Activated CD8-positive, alpha-beta memory T cell treated with anti-CD3 and anti-CD28 coated beads for 24 hours (primary cell): ENCODE measurements at regions not wholly inside any gene's neighbourhood (a gene's known extent, or its start where the extent isn't known, plus 50 kb on each side); places are given as distances from the start of the nearest gene placed in this dataset.

ENCODE experiments used
- DNase-seq: peaks from one replicate; pipeline ENCODE4 v3.0.0-alpha.2; 2020

DNA sequence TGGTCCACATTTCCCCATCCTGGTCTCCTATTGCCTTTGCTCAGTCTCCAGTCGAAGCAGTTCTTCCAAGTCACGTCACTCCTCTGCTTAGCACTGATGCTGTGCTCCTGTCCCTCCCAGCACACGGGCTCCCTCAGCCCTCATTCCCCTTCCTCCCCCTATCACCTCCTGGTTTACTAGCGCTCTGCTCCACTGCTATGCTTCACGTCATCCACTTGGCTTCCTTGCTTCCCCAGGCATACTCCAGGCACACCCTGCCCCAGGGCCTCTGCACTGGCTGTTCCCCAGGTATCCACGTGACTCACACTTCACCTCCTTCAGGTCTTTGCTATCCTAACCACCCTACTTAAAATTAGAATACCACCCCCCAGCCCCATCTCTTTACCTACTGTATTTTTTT is 269.3 kb downstream of the GLI2 start:
- no peak for DNase-seq

DNA sequence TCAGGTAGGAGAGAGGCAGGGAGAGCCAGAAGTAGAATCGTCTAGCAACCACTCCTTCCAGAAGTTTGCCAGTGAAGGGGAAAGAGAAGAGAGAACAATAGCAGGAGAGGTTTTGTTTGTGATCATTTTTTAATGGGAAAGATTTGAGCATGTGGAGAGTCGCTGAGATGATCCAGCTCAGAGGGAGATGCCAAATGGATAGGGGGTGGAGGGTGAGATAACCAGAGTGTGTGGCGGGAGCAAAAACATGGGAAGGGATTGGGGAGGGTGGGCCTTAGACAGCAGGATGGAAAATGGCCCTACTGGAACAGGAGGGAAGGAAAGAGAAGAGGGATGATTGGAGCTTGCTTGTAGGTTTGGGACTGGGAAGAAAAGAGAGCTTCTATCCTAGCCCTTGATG is 269.8 kb downstream of the GLI2 start:
- no peak for DNase-seq

DNA sequence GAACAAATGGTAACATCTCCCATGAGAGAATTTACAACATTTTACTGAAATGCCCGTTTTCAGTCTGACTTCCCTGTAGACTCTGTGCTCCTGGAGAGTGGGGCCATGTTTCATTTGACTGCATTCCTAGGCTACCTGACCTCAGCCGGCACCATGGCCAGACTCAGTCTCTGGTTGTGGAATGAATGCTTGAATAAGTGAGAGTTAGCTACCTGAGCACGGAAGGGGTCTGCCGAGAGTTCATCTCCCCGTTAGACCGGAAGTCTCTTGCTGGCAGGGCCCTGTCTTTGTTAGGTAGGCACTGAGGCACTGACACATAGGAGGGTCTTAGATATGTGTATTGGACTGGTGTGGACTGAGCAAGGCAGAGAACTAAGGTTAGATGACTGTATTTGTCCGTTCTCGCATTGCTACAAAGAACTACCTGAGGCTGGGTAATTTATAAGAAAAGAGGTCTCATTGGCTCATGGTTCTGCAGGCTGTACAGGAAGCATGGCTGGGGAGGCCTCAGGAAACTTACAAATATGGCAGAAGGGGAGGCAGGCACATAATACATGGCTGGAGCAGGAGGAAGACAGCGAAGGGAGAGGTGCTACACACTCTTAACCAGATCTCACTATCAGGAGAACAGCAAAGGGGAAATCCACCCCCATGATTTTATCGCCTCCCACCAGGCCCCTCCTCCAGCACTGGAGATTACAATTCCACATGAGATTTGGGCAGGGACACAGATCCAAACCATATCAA is 271.2 kb downstream of the GLI2 start:
- DNase-seq: no peak

DNA sequence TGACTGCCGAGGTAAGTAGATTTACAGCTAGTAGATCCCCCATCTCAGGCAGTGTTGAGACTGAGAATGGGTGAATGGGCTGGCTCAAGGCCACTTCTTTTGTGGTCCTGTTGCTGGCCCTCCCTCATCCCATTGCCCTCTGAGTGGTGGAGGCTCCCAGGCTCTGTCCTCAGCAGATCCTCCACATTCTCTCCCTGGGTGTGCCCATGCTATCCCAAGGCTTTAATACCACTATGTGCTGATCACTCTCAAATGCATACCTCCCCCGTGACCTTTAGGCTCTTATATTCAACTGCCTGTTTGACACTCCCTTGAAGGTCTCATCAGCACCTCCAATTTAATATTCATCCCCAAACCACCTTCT is 271.8 kb downstream of the GLI2 start:
- DNase-seq: no peak

DNA sequence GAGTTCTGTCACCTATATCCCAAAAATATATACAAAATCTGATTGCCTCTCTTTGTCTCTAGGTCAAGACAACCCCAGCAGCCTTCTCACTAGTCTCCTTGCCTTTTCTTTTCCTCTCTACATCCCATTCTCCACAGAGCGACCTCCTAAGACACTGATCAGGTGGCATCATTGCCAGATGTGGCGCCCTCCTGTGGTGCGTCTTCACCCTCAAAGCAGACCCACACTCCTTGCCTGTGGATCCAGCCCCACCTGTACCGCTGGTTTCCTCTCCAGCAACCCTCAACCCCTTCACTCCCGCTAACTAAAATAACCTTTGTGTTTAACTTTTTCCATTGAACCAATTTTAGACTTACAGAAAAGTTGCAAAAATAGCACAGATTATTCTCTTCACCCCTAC is 273.3 kb downstream of the GLI2 start:
- no peak for DNase-seq

DNA sequence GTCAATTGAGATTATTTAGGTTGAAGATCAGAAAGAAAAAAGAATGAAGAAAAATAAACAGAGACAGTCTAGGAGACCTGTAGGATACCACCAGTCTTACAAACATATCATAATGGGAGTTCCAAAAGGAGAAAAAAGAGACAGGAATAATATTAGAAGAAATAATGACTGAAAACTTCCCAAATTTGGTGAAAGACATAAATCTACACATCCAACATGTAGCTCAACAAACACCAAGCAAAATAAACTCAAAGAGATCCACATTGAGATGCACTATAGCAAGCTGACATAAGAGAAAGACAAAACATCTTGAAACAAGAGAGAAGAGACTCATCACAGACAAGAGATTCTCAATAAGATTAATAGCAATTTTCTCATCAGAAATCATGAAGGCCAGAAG is 274.0 kb downstream of the TFCP2L1 start:
- no peak for DNase-seq

DNA sequence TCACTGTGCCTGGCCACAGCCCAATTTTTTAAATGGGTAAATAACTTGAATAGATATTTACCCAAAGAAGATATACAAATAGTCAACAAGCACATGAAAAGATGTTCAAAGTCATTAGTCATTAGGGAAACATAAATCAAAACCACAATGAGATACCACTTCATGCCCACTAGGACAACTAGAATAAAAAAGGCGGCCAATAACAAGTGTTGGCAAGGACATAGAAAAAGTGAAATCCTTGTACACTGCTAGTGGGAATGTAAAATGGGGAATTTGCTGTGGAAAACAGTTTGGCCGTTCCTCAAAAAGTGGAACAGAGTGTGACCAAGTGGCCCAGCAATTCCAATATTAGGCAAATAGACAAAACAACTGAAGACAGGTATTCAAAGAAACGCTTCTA is 270.1 kb downstream of the TFCP2L1 start:
- no peak for DNase-seq

DNA sequence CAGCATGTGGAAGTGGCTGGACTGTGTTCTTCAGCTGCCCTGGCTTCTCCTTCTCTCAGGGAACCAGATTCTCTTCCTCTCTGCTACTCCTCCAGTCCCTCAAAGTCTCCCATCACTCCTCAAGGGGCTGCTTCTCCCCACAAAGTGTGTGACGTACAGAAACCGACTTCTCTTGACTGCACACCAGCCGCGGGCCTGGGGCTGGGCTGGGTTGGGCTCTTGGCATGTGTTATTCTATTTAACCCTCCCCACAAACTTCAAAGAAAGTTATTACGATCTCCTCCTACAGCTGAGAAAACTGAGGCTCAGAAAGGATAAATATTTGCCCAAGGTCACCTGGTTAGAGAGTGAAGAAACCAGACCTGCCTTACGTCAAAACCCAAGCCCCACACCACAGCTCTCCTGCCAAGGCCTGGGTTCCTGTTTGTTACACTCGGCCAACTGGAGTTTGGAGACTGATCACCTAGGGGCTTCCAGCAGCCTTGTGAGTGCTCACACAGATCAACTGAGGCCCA is 269.0 kb downstream of the TFCP2L1 start:
- no peak for DNase-seq

DNA sequence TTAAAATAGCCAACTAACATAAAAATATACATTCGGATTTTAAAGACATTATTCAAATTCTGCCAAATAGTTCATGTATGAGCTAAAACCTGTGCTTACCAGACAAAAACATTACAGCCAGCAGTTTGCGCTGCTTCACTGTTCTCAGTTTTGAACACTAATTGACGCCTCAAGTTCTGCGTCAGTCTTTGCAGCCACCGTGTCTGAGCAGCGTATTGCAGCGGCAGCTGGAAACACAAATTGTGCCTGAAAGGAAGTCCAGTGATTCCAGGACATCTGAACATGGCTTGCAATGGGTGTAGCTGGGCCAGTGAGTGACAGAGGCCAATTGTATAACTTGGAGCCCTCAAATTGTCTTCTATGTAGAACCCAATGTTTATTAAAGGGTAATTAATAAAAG is 267.6 kb downstream of the TFCP2L1 start:
- DNase-seq: no peak

DNA sequence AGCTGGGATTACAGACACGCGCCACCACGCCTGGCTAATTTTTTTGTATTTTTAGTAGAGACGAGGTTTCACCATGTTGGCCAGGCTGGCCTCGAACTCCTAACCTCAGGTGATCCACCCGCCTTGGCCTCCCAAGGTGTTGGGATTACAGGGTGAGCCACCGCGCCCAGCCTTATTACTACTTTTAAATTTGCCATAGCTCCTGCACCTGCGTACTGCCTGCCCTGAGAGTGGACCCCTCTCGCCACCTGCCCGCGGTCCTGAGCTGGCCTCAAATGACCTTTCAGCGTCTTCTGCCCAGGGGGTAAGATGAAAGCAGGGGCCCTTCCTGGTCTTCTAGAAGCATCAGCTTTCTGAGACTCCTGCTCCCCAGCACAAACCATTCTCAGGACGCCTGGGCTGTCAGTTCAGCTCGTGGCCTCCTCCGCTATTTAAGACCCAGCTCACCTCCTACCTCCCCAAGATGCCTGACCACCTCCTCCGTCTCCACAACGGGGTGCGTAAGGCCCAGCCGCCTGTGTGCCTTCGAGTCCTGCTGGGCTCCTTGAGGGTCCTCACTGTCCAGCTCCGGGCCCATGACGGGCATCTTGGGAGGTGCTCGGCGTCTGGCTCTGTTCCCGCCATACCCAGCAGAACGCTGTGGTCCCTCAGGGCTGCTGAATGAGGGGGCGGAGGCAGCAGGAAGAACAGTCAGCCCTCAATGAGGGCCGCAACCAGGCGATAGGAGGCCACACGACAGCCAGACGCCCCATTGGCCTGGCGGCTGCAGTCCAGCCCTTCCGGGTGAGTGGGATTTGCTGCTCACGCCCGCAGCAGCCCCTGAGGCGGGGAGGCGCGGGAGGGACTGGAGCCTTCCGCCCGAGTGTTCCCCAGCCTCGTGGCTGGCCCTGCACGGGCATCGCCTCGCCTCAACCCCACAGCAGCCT is 266.6 kb downstream of the TFCP2L1 start:
- no peak for DNase-seq

DNA sequence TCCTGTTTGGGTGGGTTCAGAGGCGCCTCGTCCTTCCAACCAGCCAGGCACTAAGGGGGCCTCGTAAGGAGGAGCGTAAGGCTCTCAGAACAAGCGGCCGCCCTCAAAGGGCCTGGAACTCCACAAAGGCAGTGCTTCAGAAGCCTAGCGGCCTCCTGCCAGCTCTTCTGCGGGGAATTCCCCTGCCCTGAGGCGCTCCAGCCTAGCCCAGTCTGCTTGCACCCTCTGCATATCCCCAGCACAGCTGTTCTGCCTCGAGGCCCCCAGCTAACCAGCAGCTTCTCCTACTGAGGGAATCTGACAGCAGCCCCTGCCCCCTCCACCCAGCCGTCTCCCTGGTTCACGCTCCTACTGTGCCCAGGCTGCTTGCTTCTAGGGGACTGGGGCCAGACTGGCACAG is 265.9 kb downstream of the TFCP2L1 start:
- DNase-seq: no peak

DNA sequence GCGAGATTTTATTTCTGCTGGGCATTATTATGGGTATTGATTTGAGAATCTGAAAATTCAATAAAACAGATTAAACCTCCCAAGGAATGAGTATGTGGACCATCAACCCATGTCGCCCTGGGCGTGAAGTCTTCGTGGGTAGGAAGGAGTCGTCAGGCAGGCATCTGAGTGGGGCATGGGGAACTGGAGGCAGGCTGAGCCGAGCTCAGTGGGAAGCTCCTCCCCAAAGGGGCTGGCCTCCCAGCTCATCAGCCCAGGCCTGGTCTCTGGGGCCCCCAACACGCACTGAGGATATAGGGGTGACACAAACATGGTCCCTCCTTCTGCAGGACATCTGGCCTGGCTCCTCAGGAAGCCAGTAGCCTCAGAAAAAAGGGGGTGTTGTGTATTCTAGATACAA is 265.2 kb downstream of the TFCP2L1 start:
- DNase-seq: no peak

DNA sequence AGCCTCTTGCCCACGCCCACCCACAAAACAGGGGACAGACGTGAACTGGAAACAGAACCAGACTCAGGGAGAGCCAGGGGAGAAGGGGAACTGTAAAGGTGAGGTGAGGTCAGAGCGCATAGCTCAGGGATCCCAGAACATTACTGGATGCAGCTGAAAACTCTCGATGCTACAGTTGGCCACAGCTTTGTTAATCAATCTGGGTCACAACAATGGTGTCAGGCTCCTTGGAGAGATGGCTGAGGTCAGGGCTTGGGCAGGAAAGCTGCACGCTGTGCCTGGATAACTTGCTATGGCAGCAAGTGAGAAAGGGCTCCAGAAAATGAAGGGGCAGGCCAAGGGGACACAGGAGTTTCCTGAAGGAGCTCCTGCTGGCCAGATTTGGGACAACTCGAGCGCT is 263.3 kb downstream of the TFCP2L1 start:
- no peak for DNase-seq

DNA sequence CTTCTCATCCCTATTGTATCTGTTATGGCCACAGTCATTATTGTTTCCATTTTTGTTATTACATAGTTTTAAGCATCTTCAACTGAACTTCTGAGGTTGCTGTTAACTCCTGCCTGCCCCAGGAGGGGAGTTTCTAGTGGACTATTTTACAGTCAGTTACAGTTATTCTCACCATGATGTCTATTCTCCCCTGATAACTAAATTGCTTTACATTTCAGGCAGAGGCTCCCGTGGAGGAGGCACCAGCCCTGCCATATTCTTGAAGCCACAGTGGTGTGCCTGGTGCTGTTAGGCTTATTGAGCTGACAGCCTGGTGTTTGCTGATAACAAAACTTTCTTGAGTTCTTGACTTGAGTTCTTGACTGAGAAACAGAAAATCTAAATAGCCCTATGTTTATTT is 256.4 kb downstream of the TFCP2L1 start:
- DNase-seq: no peak

DNA sequence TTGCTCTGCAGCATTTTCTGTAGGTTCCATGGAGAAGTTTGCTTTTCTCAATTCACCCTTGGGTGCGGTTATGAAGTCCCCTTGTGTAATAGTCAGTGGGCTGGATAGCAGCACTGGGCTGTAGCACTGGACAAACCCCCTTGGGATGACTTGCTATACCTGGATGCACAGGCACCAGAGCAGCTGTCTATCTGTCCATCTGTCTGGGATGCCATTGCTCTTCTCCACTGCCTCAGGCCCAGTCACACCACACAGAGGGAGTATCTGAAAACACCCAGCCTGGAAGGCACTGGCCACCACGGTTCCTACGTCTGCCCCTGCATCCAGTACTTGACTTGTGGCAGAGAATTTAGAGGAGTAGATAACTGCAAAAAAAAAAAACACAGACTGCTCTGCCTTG is 254.5 kb downstream of the TFCP2L1 start:
- DNase-seq: no peak

DNA sequence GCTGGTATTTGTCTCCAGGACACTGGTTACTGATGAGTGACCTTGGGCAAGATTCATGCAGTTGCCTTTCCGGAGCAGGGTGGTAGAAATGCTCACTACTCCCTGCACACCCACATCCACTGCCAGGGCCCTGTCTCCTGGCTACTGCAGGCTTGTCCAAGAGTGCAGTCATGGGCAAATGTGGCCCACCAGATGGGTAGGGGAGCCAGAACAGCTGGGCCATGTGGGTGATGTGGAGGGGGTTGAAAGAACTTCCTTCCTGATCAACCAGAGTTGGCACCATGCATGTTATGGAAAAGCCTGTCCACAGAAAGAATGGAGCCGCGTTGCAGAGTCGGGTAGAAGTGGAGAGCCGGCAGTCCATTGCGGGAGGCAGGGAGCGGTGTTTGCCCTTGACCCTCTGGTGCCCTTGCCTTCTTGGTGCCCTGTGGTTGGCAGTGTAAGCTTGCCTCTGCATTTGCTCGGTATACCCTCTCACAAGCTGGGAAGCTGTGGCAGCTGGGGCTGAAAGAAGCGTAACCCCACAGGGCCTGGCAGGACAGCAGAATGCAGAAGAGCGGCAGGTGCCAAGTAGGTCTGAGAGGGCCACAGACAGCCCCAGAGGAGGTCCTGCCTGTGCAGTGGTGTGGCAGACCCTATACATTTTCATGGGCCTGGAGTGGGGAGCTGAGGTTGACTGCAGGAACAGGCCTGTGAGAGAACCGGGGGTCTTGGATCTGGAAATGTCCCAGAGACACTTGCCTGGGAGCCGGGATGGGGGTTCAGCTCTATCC is 253.2 kb downstream of the TFCP2L1 start:
- DNase-seq: no peak

DNA sequence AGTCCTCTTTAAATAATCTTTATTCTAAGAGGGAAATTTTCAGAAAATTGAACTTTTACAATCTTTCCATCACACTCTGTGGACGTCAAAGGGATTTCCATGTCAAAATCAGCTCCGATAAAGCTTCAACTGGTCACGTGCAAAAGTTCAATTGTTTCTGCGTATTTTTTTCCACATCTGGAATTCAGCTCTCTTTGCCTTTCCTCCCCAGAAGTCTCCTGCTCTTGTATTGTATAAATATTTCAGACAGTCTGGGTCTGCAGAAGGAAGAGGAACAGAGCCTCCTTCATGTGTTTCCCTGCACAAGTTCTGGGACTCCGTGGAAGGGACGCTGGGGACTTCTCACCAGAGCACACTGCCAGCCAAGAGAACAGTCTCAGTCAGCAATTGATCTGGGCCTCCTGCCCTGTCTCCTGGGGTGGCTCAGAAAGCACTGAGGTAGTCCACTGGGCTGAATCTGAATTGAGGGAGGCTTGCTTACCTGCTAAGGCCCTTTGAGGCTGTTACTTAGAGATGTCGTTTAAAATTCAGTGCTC is 251.5 kb downstream of the TFCP2L1 start:
- no peak for DNase-seq

DNA sequence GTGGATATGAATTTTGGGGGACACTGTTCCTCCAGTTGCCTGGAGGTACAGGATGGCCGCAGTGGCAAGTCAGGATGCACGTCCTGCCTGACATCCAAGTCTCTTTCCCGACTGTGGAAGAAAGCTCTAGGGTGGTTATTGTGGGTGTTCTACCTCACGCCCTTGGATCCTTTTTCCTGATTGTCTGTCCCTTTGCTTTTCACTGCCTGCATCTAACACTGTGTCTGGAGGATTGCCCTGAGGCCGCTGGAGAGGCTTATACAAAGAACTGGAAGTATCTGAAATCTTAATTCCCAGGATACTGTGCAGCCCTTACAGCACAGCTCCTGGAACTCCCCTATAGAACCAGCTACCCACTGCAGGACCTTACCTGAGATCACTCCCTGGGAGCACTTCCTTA is 250.5 kb downstream of the TFCP2L1 start:
- DNase-seq: no peak

DNA sequence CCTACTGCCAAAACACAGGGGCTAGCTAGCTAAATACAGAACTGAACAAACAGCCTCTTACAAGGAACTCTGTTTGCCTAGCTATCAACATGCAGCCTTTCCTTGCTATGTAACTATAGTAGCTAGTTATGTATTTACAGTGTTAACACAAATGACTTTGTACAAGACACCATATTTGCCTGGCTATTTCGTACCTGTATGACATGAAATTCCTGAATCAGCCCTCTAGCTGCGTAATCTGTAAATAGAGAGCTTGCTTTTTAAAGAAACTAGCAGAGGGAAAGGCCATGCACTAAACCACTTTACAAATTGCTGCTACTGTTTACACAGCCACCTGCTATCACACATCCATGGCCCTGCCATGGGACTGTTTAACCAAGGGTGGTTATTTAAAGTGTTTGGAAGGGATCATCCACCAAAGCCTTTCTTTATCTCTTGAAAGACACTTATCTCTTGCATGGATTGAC is 248.7 kb downstream of the TFCP2L1 start:
- DNase-seq: no peak

DNA sequence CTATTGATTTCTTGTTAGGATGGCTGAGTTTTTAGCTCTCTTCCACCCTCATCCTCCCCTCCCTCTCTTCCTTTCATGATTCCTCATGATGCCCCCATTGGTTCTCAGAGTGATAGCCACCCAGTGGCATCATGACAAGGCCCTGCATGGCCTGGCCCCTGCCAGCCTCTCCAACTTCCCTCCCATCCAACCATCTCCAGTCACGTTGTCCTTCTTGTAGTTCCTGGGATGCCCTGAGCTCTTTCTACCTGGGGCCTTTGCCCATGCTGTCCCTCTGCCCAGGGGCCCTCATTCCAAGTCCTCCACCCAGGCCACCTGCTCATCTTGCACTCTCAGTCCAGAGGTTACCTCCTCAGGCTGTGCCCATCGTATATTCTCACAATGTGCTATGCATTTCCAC is 247.5 kb downstream of the TFCP2L1 start:
- DNase-seq: no peak

DNA sequence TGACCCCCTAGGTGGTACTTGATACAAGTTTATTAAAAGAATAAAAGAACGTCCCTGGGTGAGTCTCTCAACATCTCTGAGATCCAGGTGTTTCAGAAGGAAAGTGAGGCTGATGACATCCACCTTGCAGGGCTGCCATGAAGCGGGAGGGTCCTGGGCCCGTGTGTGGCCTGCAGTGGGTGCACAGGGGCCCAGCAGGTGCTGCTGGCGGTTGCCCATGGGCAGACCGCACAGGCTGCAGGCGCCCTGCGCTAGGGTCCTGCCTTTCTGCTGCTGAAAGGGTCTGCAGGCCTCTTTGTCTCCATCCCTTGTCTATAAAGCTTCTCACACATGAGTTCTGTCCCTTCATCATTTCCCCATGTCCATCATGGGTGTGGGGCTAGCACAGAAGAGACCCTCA is 247.0 kb downstream of the TFCP2L1 start:
- no peak for DNase-seq

DNA sequence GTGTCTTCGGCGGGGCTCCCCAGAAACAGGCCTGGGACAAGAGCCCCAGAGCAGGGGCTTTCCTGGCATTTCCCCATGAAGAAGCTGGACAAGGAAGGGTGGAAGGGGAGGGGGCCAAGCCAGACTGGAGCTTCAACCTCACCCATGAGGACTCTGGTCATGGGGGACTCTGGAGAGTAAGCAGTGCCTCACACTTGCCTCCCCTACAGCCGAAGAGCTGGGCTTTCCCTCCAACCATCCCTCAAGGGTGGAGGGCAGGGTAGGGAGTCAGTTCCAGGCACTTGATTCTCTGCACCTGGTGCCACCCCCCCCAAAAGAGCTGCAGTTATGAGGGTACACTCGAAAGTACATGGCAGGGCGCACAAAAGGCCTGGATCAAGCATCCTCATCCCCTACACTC is 246.6 kb downstream of the TFCP2L1 start:
- no peak for DNase-seq
